Uterus (tissue), 2 donors: ENCODE measurements at regions not wholly inside any gene's neighbourhood (a gene's known extent, or its start where the extent isn't known, plus 50 kb on each side); places are given as distances from the start of the nearest gene placed in this dataset.

Experiments used
- POLR2A ChIP-seq, 2 donors: fragments of 450-650 bp; IDR thresholded peaks; one replicate each; pipeline ENCODE4 v1.6.1; 2016; ENCODE audit warnings: antibody characterized with exemption in 2 of 2, mild to moderate bottlenecking in 1 of 2, moderate library complexity in 1 of 2
- TF ChIP-seq, protein P1 (sequence below), 4 experiments: fragments of 200-600 bp in 2 of 4; fragments of 450-650 bp in 2 of 4; sonication (generic) in 2 of 4; IDR thresholded peaks; one replicate each; pipeline ENCODE4 v1.5.1; 2016 to 2019; ENCODE audit warnings: antibody characterized with exemption in 4 of 4, mild to moderate bottlenecking in 2 of 4, moderate library complexity in 1 of 4

DNA sequence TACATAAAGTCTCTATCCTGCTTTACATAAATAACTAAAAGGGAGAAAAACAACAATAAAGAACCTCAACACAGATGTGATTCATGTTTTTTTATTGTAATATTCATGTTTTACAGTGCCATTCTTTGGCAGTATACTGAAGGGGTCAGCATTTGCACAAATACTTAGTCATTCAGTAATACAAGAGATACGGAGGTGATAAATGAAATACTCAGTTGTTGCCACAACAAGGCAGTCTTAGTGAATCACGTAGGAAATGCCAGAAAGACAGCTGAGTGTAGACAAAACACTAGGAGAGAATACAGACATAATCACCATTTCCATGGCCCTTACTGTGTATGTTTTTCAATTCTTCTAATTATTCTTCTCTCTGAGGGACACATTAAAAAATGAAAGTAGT lies 910.4 kb downstream of the METTL15 start:
- TF ChIP-seq, protein P1, sequence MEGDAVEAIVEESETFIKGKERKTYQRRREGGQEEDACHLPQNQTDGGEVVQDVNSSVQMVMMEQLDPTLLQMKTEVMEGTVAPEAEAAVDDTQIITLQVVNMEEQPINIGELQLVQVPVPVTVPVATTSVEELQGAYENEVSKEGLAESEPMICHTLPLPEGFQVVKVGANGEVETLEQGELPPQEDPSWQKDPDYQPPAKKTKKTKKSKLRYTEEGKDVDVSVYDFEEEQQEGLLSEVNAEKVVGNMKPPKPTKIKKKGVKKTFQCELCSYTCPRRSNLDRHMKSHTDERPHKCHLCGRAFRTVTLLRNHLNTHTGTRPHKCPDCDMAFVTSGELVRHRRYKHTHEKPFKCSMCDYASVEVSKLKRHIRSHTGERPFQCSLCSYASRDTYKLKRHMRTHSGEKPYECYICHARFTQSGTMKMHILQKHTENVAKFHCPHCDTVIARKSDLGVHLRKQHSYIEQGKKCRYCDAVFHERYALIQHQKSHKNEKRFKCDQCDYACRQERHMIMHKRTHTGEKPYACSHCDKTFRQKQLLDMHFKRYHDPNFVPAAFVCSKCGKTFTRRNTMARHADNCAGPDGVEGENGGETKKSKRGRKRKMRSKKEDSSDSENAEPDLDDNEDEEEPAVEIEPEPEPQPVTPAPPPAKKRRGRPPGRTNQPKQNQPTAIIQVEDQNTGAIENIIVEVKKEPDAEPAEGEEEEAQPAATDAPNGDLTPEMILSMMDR (IDR thresholded peaks at IDR 0.05): no peak
- no peak for TF ChIP-seq POLR2A (IDR thresholded peaks at IDR 0.05)
